HepG2 (cell line): ENCODE measurements at regions not wholly inside any gene's neighbourhood (a gene's known extent, or its start where the extent isn't known, plus 50 kb on each side); places are given as distances from the start of the nearest gene placed in this dataset.
"Not testable (repeated sequence)": the region's sequence is repeated elsewhere in the genome, so short reads cannot be mapped to it uniquely, and the experiment has no call there.

Experiments
- CTCF ChIP-seq: sonication (generic); formaldehyde crosslinking; IDR thresholded peaks from 2 replicates; pipeline ENCODE4 v1.5.0; 2020; ENCODE audit warnings: mild to moderate bottlenecking, missing genetic modification reagents, moderate library complexity
- GLI4 ChIP-seq: sonication (generic); formaldehyde crosslinking; IDR thresholded peaks from 2 replicates; pipeline ENCODE4 v1.5.1; 2020; ENCODE audit warnings: missing genetic modification reagents, mild to moderate bottlenecking, moderate library complexity, borderline replicate concordance
- GTF3A ChIP-seq: sonication (generic); formaldehyde crosslinking; conservative IDR thresholded peaks from 2 replicates; pipeline ENCODE4 v1.4.0; 2020; ENCODE audit warnings: mild to moderate bottlenecking, missing genetic modification reagents
- NCOA1 ChIP-seq: sonication (generic); formaldehyde crosslinking; IDR thresholded peaks from 2 replicates; pipeline ENCODE4 v1.9.0; 2021; ENCODE audit warnings: missing genetic modification reagents
- U2AF2 ChIP-seq: fragments of 200-400 bp; formaldehyde crosslinking; IDR thresholded peaks from 2 replicates; pipeline ENCODE4 v1.6.1; 2017; ENCODE audit warnings: low read depth, mild to moderate bottlenecking, low read length
- ZMYM3 ChIP-seq: sonication (generic); formaldehyde crosslinking; IDR thresholded peaks from 2 replicates; pipeline ENCODE4 v1.5.1; 2020; ENCODE audit warnings: mild to moderate bottlenecking, missing genetic modification reagents
- ZNF430 ChIP-seq: sonication (generic); formaldehyde crosslinking; IDR thresholded peaks from 2 replicates; pipeline ENCODE4 v1.9.0; 2021; ENCODE audit warnings: mild to moderate bottlenecking, missing genetic modification reagents

- not testable (repeated sequence) for TF ChIP-seq CTCF (CRISPR knock-in tag); GLI4 (CRISPR knock-in tag); NCOA1; ZMYM3 (CRISPR knock-in tag); ZNF430 (CRISPR knock-in tag); U2AF2; GTF3A (CRISPR knock-in tag)
These were observed 131.7 kb downstream of the KBTBD2 start for GRCh38 chr7:32759859-32760258.
